HG03457 (cell line): ENCODE measurements at regions not wholly inside any gene's neighbourhood (a gene's known extent, or its start where the extent isn't known, plus 50 kb on each side); places are given as distances from the start of the nearest gene placed in this dataset.

Source experiments
- ATAC-seq: cut with Tn5 transposase; IDR thresholded peaks from one replicate; pipeline ENCODE4 v1.9.1; 2021; ENCODE audit warnings: moderate number of reproducible peaks; ENCODE audit not compliant: unreplicated experiment

- no peak for ATAC-seq
Observed at GRCh38 chr6:92550501-92550900, 868.9 kb downstream of the EPHA7 start.

- no peak for ATAC-seq
Observed at GRCh38 chr6:92545861-92546260, 873.5 kb downstream of the EPHA7 start.

GRCh38 chr6:92541448-92542060, 877.8 kb downstream of the EPHA7 start:
- no peak for ATAC-seq

GRCh38 chr6:92538926-92539325, 880.4 kb downstream of the EPHA7 start:
- ATAC-seq = no peak

- ATAC-seq = no peak
Observed at GRCh38 chr6:92538275-92538674, 881.1 kb downstream of the EPHA7 start.

- ATAC-seq = no peak
Observed at GRCh38 chr6:92534109-92534508, 885.2 kb downstream of the EPHA7 start.

- no peak for ATAC-seq
Observed at GRCh38 chr6:92522589-92522988, 896.8 kb downstream of the EPHA7 start.

- no peak for ATAC-seq
Observed at GRCh38 chr6:92521553-92521952, 897.8 kb downstream of the EPHA7 start.

GRCh38 chr6:92510137-92510536, 909.2 kb downstream of the EPHA7 start:
- no peak for ATAC-seq

- ATAC-seq = no peak
Observed at GRCh38 chr6:92507552-92507951, 911.8 kb downstream of the EPHA7 start.

- ATAC-seq = no peak
Observed at GRCh38 chr6:92504509-92504908, 914.9 kb downstream of the EPHA7 start.

GRCh38 chr6:92497281-92497680, 922.1 kb downstream of the EPHA7 start:
- no peak for ATAC-seq

GRCh38 chr6:92496527-92496926, 922.8 kb downstream of the EPHA7 start:
- ATAC-seq = no peak

- ATAC-seq = no peak
Observed at GRCh38 chr6:92495242-92495641, 924.1 kb downstream of the EPHA7 start.

GRCh38 chr6:92485487-92485886, 933.9 kb downstream of the EPHA7 start:
- no peak for ATAC-seq

GRCh38 chr6:92479831-92480230, 939.5 kb downstream of the EPHA7 start:
- ATAC-seq = no peak

- no peak for ATAC-seq
Observed at GRCh38 chr6:92473056-92473455, 946.3 kb downstream of the EPHA7 start.

GRCh38 chr6:92469186-92469828, 950.1 kb downstream of the EPHA7 start:
- ATAC-seq = no peak

GRCh38 chr6:92468066-92468465, 951.3 kb downstream of the EPHA7 start:
- no peak for ATAC-seq

- no peak for ATAC-seq
Observed at GRCh38 chr6:92460133-92460532, 959.2 kb downstream of the EPHA7 start.

GRCh38 chr6:92459606-92460005, 959.8 kb downstream of the EPHA7 start:
- ATAC-seq = no peak

- no peak for ATAC-seq
Observed at GRCh38 chr6:92446052-92446451, 973.3 kb downstream of the EPHA7 start.

GRCh38 chr6:92433911-92434310, 985.4 kb downstream of the EPHA7 start:
- ATAC-seq = no peak
